ENCODE measurements at regions not wholly inside any gene's neighbourhood (a gene's known extent, or its start where the extent isn't known, plus 50 kb on each side); places are given as distances from the start of the nearest gene placed in this dataset.

- Mint-ChIP-seq H3K4me3 (ENCODE audit: unreplicated experiment) (peak overlapping the region; percentile 14), H3K4me1 (ENCODE audit: insufficient read depth, unreplicated experiment) (peaks cover 23% of the 10 kb centered on the region), H3K27me3 (ENCODE audit: insufficient read depth, unreplicated experiment) (no peaks in the 10 kb centered on the region), H3K9me3 (ENCODE audit: unreplicated experiment) (no peaks in the 10 kb centered on the region), H3K27ac (ENCODE audit: low read depth, unreplicated experiment) (no peak overlapping the region), H3K36me3 (ENCODE audit: insufficient read depth, unreplicated experiment) (no peaks in the 10 kb centered on the region)
- POLR2A ChIA-PET, result interaction anchor here (0.6 to 1.7 kb wide), 5 partner anchors 9 to 182 kb away, joined by 3 to 5 read pairs (median 3); no protein-coding TSS in a partner anchor
- peak; percentile 92 for DNase-seq (ENCODE audit: unreplicated experiment)
- TF ChIP-seq CTCF (IDR thresholded peaks at IDR 0.05; ENCODE audit: unreplicated experiment), result no peak
- intact Hi-C loops (cut with micrococcal nuclease), result no loop called here
- BruUV-seq (replicated peaks), result no TSS peak
- CTCF ChIA-PET, result no interaction called here
Measured at GRCh38 chr14:101475456-101476257, 85.6 kb upstream of the DIO3 start.

- no peaks in the 10 kb centered on the region for H3K27me3 Mint-ChIP-seq (ENCODE audit: insufficient read depth, unreplicated experiment)
- no peak overlapping the region for H3K4me3 Mint-ChIP-seq (ENCODE audit: unreplicated experiment)
- H3K4me1 Mint-ChIP-seq (ENCODE audit: insufficient read depth, unreplicated experiment), result peaks cover 31% of the 10 kb centered on the region
- POLR2A ChIA-PET, result interaction anchor here (0.6 to 1.7 kb wide), 4 partner anchors 9 to 182 kb away, joined by 3 to 5 read pairs (median 4); no protein-coding TSS in a partner anchor
- peak; percentile 36 for DNase-seq (ENCODE audit: unreplicated experiment)
- no peaks in the 10 kb centered on the region for H3K36me3 Mint-ChIP-seq (ENCODE audit: insufficient read depth, unreplicated experiment)
- no peaks in the 10 kb centered on the region for H3K9me3 Mint-ChIP-seq (ENCODE audit: unreplicated experiment)
- BruUV-seq (replicated peaks), result no TSS peak
- CTCF ChIA-PET, result interaction anchor here (0.7 kb wide), 1 partner anchor 105 kb away, joined by 7 read pairs; no protein-coding TSS in a partner anchor
- no peak for TF ChIP-seq CTCF (IDR thresholded peaks at IDR 0.05; ENCODE audit: unreplicated experiment)
- peak overlapping the region; percentile 39 for H3K27ac Mint-ChIP-seq (ENCODE audit: low read depth, unreplicated experiment)
- intact Hi-C loops (cut with micrococcal nuclease), result no loop called here
Measured at GRCh38 chr14:101476258-101476915, 84.9 kb upstream of the DIO3 start.

- Mint-ChIP-seq H3K9me3 (ENCODE audit: unreplicated experiment) (no peaks in the 10 kb centered on the region), H3K4me3 (ENCODE audit: unreplicated experiment) (no peak overlapping the region), H3K4me1 (ENCODE audit: insufficient read depth, unreplicated experiment) (peaks cover 32% of the 10 kb centered on the region), H3K27me3 (ENCODE audit: insufficient read depth, unreplicated experiment) (no peaks in the 10 kb centered on the region), H3K27ac (ENCODE audit: low read depth, unreplicated experiment) (peak overlapping the region; percentile 39), H3K36me3 (ENCODE audit: insufficient read depth, unreplicated experiment) (no peaks in the 10 kb centered on the region)
- TF ChIP-seq CTCF (IDR thresholded peaks at IDR 0.05; ENCODE audit: unreplicated experiment), result no peak
- POLR2A ChIA-PET, result no interaction called here
- CTCF ChIA-PET, result interaction anchor here (0.7 kb wide), 1 partner anchor 106 kb away, joined by 7 read pairs; no protein-coding TSS in a partner anchor
- intact Hi-C loops (cut with micrococcal nuclease), result no loop called here
- BruUV-seq (replicated peaks), result no TSS peak
- peak; percentile 82 for DNase-seq (ENCODE audit: unreplicated experiment)
Measured at GRCh38 chr14:101476916-101477553, 84.3 kb upstream of the DIO3 start.

GRCh38 chr14:101477648-101478047 is 83.6 kb upstream of the DIO3 start:
- H3K4me3 Mint-ChIP-seq (ENCODE audit: unreplicated experiment), result no peak overlapping the region
- H3K36me3 Mint-ChIP-seq (ENCODE audit: insufficient read depth, unreplicated experiment), result no peaks in the 10 kb centered on the region
- no peaks in the 10 kb centered on the region for H3K9me3 Mint-ChIP-seq (ENCODE audit: unreplicated experiment)
- peaks cover 32% of the 10 kb centered on the region for H3K4me1 Mint-ChIP-seq (ENCODE audit: insufficient read depth, unreplicated experiment)
- no TSS peak for BruUV-seq (replicated peaks)
- no peak for TF ChIP-seq CTCF (IDR thresholded peaks at IDR 0.05; ENCODE audit: unreplicated experiment)
- H3K27me3 Mint-ChIP-seq (ENCODE audit: insufficient read depth, unreplicated experiment), result no peaks in the 10 kb centered on the region
- intact Hi-C loops (cut with micrococcal nuclease), result no loop called here
- H3K27ac Mint-ChIP-seq (ENCODE audit: low read depth, unreplicated experiment), result no peak overlapping the region
- DNase-seq (ENCODE audit: unreplicated experiment), result peak; percentile 16
- ChIA-PET POLR2A (no interaction called here), CTCF (no interaction called here)
